AG09319 (cell line): ENCODE measurements at regions not wholly inside any gene's neighbourhood (a gene's known extent, or its start where the extent isn't known, plus 50 kb on each side); places are given as distances from the start of the nearest gene placed in this dataset.

Experiments
- DNase-seq: peaks from one replicate; pipeline ENCODE4 v3.0.0-alpha.2; 2010; ENCODE audit warnings: low read depth; ENCODE audit errors: extremely low read depth
- CTCF ChIP-seq: IDR thresholded peaks from 2 replicates; pipeline ENCODE4 v1.5.1; 2011; ENCODE audit warnings: low read depth, mild to moderate bottlenecking, inconsistent platforms, low read length, moderate library complexity

GRCh38 chr5:18496041-18496440 lies 861.8 kb downstream of the TAF11L14 start:
- no peak for DNase-seq
- no peak for TF ChIP-seq CTCF

- TF ChIP-seq CTCF, result no peak
- no peak for DNase-seq
Observed at GRCh38 chr5:18497089-18497488, 862.8 kb downstream of the TAF11L14 start.

- TF ChIP-seq CTCF, result no peak
- no peak for DNase-seq
Observed at GRCh38 chr5:18503797-18504328, 869.6 kb downstream of the TAF11L14 start.

- TF ChIP-seq CTCF, result no peak
- DNase-seq, result no peak
Observed at GRCh38 chr5:18507114-18507513, 872.9 kb downstream of the TAF11L14 start.

GRCh38 chr5:18517641-18518380 lies 883.6 kb downstream of the TAF11L14 start:
- DNase-seq, result no peak
- no peak for TF ChIP-seq CTCF

GRCh38 chr5:18523380-18523779 lies 889.1 kb downstream of the TAF11L14 start:
- TF ChIP-seq CTCF, result no peak
- no peak for DNase-seq

- DNase-seq, result no peak
Observed at GRCh38 chr5:18526792-18527405, 892.6 kb downstream of the TAF11L14 start.

More at GRCh38 chr5:18526792-18527405, 892.6 kb downstream of the TAF11L14 start:
- no peak for TF ChIP-seq CTCF
